Liver (tissue), 7 donors: ENCODE measurements at regions not wholly inside any gene's neighbourhood (a gene's known extent, or its start where the extent isn't known, plus 50 kb on each side); places are given as distances from the start of the nearest gene placed in this dataset.

Experiments used
- DNase-seq: peaks from one replicate; pipeline ENCODE4 v3.0.0-alpha.2; 2017; ENCODE audit warnings: low spot score
- H3K27ac ChIP-seq, 2 donors: one replicate each; pipeline ENCODE4 v1.7.0; 2013; ENCODE audit warnings: inconsistent platforms in 2 of 2, low read length in 2 of 2, control low read depth in 1 of 2, low read depth in 1 of 2, mild to moderate bottlenecking in 1 of 2
- H3K27me3 ChIP-seq, 4 donors: one replicate each; pipeline versions ENCODE4 v1.6.1 to v1.7.0; 2013; ENCODE audit warnings: low read length in 3 of 4, inconsistent platforms in 1 of 4, mild to moderate bottlenecking in 1 of 4, moderate library complexity in 1 of 4; ENCODE audit not compliant: control insufficient read depth in 4 of 4, insufficient read depth in 4 of 4
- H3K36me3 ChIP-seq, 4 donors: one replicate each; pipeline versions ENCODE4 v1.6.1 to v1.7.0; 2013; ENCODE audit warnings: low read length in 3 of 4, mild to moderate bottlenecking in 3 of 4, low read depth in 1 of 4, moderate library complexity in 1 of 4; ENCODE audit not compliant: control insufficient read depth in 4 of 4, insufficient read depth in 3 of 4
- H3K4me1 ChIP-seq, 4 donors: one replicate each; pipeline versions ENCODE4 v1.6.1 to v1.7.0; 2013; ENCODE audit warnings: low read length in 3 of 4, mild to moderate bottlenecking in 3 of 4, moderate library complexity in 1 of 4; ENCODE audit not compliant: control insufficient read depth in 4 of 4, insufficient read depth in 4 of 4
- H3K4me3 ChIP-seq, 3 donors: one replicate each; pipeline versions ENCODE4 v1.6.1 to v1.7.0; 2013; ENCODE audit warnings: low read length in 3 of 3, control low read depth in 1 of 3, low read depth in 1 of 3, mild to moderate bottlenecking in 1 of 3
- H3K9ac ChIP-seq, 2 donors: one replicate each; pipeline ENCODE4 v1.7.0; 2013; ENCODE audit warnings: low read length in 2 of 2, mild to moderate bottlenecking in 2 of 2, moderate library complexity in 2 of 2, control low read depth in 1 of 2, low read depth in 1 of 2
- H3K9me3 ChIP-seq, 4 donors: one replicate each; pipeline versions ENCODE4 v1.6.1 to v1.7.0; 2013; ENCODE audit warnings: low read length in 3 of 4; ENCODE audit not compliant: control insufficient read depth in 4 of 4
- EGR1 ChIP-seq, 2 donors: IDR thresholded peaks; 2 replicates each; pipeline ENCODE4 v1.6.1; 2016 to 2018; ENCODE audit warnings: antibody characterized with exemption in 2 of 2, low read depth in 2 of 2
- FOXA1 ChIP-seq: IDR thresholded peaks from 2 replicates; pipeline ENCODE4 v1.6.1; 2016; ENCODE audit warnings: antibody characterized with exemption
- FOXA2 ChIP-seq: IDR thresholded peaks from 2 replicates; pipeline ENCODE4 v1.6.1; 2016; ENCODE audit warnings: antibody characterized with exemption
- GABPA ChIP-seq, 2 donors: IDR thresholded peaks in 1 of 2; conservative IDR thresholded peaks in 1 of 2; 2 replicates each; pipeline ENCODE4 v1.6.1; 2016; ENCODE audit warnings: antibody characterized with exemption in 2 of 2, mild to moderate bottlenecking in 1 of 2, moderate library complexity in 1 of 2
- HNF4A ChIP-seq, 2 donors: conservative IDR thresholded peaks; 2 replicates each; pipeline ENCODE4 v1.6.1; 2016; ENCODE audit warnings: antibody characterized with exemption in 2 of 2, mild to moderate bottlenecking in 2 of 2
- JUND ChIP-seq, 2 donors: IDR thresholded peaks; 2 replicates each; pipeline ENCODE4 v1.6.1; 2016; ENCODE audit warnings: antibody characterized with exemption in 2 of 2
- RXRA ChIP-seq, 2 donors: IDR thresholded peaks; 2 replicates each; pipeline ENCODE4 v1.6.1; 2017 to 2018; ENCODE audit warnings: antibody characterized with exemption in 2 of 2, mild to moderate bottlenecking in 1 of 2
- SP1 ChIP-seq: IDR thresholded peaks from 2 replicates; pipeline ENCODE4 v1.6.1; 2018; ENCODE audit warnings: antibody characterized with exemption, mild to moderate bottlenecking
- WGBS: extraction: QIAGEN DNeasy Blood & Tissue Kit; methylation state at CpG from one replicate; pipeline ENCODE4 v1.1.7; 2013; 5-methylcytosine and 5-hydroxymethylcytosine counted together
- TF ChIP-seq, protein P1 (sequence below): IDR thresholded peaks from 2 replicates; pipeline ENCODE4 v1.6.1; 2016; ENCODE audit warnings: antibody characterized with exemption
- TF ChIP-seq, protein P2 (sequence below): IDR thresholded peaks from 2 replicates; pipeline ENCODE4 v1.6.1; 2016; ENCODE audit warnings: antibody characterized with exemption, mild to moderate bottlenecking
- donor health status: healthy.
- donor health status: healthy.
- donor health status: healthy.
- donor health status: healthy.

DNA sequence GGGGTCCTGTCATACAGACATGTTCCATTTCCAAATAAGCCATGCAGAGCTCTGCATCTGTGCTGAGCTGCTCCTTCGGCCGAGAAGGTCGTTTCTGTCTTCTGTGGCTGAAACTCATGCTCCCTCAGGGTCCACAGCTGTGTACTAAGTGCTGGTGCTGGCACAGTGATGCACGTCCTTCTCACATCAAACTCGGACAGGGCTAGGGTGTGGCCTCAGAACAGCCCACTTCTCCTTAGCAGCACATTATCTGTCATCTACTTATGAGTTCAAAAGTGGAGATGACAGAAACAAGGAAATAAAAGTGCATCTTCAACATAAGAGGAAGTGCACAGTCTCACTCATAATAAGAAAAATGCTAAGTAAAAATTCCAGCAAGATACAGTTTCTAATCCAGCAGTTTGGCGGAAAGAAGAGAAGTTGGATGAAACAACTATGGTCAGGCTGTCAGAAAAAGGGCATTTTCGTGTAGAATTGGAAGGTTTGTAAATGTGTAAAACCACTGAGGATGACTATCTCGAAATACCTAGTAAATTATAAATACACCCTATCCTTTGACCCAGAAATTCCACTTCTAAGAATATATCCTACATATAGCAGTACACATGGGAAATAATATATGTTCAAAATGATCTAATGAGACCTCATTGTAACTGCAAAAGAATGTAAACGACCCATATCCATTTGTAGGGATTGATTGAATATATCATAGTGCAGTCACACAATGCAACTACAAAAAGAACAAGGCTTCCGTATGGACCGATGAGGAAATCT is 53.7 kb upstream of the APCDD1 start:
- no peaks in the 10 kb centered on the region for H3K9me3 ChIP-seq
- H3K36me3 ChIP-seq: no peaks in the 10 kb centered on the region
- H3K27me3 ChIP-seq: peaks cover 0 to 6% (median 0%) of the 10 kb centered on the region in 4 donors
- no peak overlapping the region for H3K27ac ChIP-seq
- H3K4me3 ChIP-seq: no peak overlapping the region
- no peaks in the 10 kb centered on the region for H3K4me1 ChIP-seq
- H3K9ac ChIP-seq: no peak overlapping the region
- TF ChIP-seq, protein P1, sequence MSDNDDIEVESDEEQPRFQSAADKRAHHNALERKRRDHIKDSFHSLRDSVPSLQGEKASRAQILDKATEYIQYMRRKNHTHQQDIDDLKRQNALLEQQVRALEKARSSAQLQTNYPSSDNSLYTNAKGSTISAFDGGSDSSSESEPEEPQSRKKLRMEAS: no peak
- TF ChIP-seq RXRA (IDR thresholded peaks at IDR 0.05) (no peak), EGR1 (IDR thresholded peaks at IDR 0.05; ENCODE audit: low read depth in 2 of 2) (no peak), FOXA1 (no peak)
- WGBS: 72% methylated on average over 11 of the region's 11 CpGs
- DNase-seq: no peak

DNA sequence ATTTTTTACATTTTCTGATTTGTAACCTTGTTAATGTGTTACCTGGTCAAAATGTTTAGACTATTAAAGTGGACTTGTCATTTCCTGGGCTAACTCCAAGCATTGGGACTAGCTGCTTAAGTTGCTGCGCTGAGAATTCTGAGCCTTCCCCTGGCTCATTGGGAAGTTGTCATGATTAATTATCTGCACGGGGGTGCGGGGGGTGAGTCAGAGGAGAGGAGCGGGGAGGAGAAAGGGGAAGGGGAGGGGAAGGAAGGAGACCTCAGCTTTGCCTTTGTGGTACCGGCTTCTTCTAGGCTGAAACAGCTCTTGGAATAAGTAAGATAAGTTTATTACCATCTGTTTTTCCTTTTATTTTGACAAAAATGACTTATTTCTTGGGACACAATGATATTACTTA is 52.9 kb upstream of the APCDD1 start:
- Histone ChIP-seq H3K27ac (no peak overlapping the region), H3K27me3 (peaks cover 0 to 6% (median 1%) of the 10 kb centered on the region in 4 donors), H3K9me3 (no peaks in the 10 kb centered on the region), H3K4me3 (no peak overlapping the region), H3K9ac (no peak overlapping the region), H3K36me3 (no peaks in the 10 kb centered on the region), H3K4me1 (no peaks in the 10 kb centered on the region)
- TF ChIP-seq JUND (IDR thresholded peaks at IDR 0.05) (no peak), SP1 (no peak), EGR1 (IDR thresholded peaks at IDR 0.05; ENCODE audit: low read depth in 2 of 2) (no peak), FOXA2 (no peak), GABPA (IDR thresholded peaks at IDR 0.05 in 1 of 2, conservative IDR thresholded peaks at IDR 0.05 in 1 of 2) (no peak), HNF4A (conservative IDR thresholded peaks at IDR 0.05) (no peak)
- TF ChIP-seq, protein P2, sequence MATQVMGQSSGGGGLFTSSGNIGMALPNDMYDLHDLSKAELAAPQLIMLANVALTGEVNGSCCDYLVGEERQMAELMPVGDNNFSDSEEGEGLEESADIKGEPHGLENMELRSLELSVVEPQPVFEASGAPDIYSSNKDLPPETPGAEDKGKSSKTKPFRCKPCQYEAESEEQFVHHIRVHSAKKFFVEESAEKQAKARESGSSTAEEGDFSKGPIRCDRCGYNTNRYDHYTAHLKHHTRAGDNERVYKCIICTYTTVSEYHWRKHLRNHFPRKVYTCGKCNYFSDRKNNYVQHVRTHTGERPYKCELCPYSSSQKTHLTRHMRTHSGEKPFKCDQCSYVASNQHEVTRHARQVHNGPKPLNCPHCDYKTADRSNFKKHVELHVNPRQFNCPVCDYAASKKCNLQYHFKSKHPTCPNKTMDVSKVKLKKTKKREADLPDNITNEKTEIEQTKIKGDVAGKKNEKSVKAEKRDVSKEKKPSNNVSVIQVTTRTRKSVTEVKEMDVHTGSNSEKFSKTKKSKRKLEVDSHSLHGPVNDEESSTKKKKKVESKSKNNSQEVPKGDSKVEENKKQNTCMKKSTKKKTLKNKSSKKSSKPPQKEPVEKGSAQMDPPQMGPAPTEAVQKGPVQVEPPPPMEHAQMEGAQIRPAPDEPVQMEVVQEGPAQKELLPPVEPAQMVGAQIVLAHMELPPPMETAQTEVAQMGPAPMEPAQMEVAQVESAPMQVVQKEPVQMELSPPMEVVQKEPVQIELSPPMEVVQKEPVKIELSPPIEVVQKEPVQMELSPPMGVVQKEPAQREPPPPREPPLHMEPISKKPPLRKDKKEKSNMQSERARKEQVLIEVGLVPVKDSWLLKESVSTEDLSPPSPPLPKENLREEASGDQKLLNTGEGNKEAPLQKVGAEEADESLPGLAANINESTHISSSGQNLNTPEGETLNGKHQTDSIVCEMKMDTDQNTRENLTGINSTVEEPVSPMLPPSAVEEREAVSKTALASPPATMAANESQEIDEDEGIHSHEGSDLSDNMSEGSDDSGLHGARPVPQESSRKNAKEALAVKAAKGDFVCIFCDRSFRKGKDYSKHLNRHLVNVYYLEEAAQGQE: no peak
- DNase-seq: no peak
- 50% methylated on average over 4 of the region's 5 CpGs for WGBS

DNA sequence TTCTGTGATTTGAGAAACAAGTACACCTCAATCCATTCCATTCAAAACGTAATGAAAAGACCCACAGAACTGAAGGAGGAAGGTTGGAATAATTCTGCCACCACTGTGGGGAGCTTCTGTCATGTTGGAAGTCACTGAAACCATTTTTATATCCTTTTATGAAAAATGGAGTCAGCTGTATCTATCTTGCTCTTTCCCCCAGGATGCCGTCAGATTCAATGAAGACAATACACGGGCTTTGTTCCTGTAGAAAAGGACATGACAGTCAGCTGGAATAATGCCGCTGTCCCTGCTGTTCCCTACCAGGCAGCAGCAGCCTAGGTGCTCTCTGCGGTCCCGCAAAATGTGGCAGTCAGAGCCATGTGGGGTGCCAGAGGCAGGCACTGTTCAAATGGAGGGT is 52.5 kb upstream of the APCDD1 start:
- Histone ChIP-seq H3K4me1 (no peaks in the 10 kb centered on the region), H3K36me3 (no peaks in the 10 kb centered on the region), H3K4me3 (no peak overlapping the region), H3K9ac (no peak overlapping the region), H3K27ac (no peak overlapping the region), H3K9me3 (no peaks in the 10 kb centered on the region), H3K27me3 (peaks cover 0 to 6% (median 1%) of the 10 kb centered on the region in 4 donors)
- WGBS: 77% methylated on average over 6 of the region's 6 CpGs
- TF ChIP-seq GABPA (IDR thresholded peaks at IDR 0.05 in 1 of 2, conservative IDR thresholded peaks at IDR 0.05 in 1 of 2): no peak
- no peak for TF ChIP-seq HNF4A (conservative IDR thresholded peaks at IDR 0.05)
- no peak for DNase-seq
